ENCODE measurements at regions not wholly inside any gene's neighbourhood (a gene's known extent, or its start where the extent isn't known, plus 50 kb on each side); places are given as distances from the start of the nearest gene placed in this dataset.

- no peak for TF ChIP-seq CTCF (IDR thresholded peaks at IDR 0.05; ENCODE audit: low read depth, low read length, poor library complexity, severe bottlenecking)
- TF ChIP-seq EZH2phosphoT487 (IDR thresholded peaks at IDR 0.05; ENCODE audit: borderline replicate concordance, low read length), result no peak
Observed at GRCh38 chr2:22406625-22407024, 978.4 kb upstream of the KLHL29 start.
